ENCODE measurements at regions not wholly inside any gene's neighbourhood (a gene's known extent, or its start where the extent isn't known, plus 50 kb on each side); places are given as distances from the start of the nearest gene placed in this dataset.

DNA sequence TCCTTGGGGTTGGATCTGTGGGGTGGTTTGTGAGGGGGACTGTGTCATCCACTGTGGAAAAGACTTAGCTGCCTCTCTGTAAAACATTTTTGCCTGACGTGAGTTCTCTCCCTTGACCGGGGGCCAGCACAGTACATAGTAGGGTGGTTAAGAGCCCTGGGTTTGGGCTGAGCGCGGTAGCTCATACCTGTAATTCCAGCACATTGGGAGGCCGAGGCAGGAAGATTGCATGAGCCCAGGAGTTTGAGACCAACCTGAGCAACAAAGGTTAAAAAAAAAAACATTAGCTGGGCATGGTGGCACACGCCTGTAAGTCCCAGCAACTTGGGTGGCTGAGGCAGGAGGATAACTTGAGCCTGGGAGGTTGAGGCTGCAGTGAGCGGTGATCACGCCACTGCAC lies 74.7 kb upstream of the WNT7B start:
- Histone ChIP-seq H3K27me3 (peaks cover 63% of the 10 kb centered on the region), H3F3A (ENCODE audit: low read depth) (no peaks in the 10 kb centered on the region), H3K9me3 (ENCODE audit: low read depth) (no peaks in the 10 kb centered on the region), H3K4me1 (no peaks in the 10 kb centered on the region), H3K4me3 (no peak overlapping the region), H3K9ac (no peak overlapping the region), H3K4me2 (no peak overlapping the region), H3K36me3 (no peaks in the 10 kb centered on the region), H3K27ac (no peak overlapping the region), H4K20me1 (ENCODE audit: low read depth) (peaks cover 4% of the 10 kb centered on the region), H3K79me2 (ENCODE audit: low read depth) (no peaks in the 10 kb centered on the region), H2AFZ (replicated peaks) (no peak overlapping the region)
- TF ChIP-seq EZH2 (IDR thresholded peaks at IDR 0.05) (no peak), CTCF (IDR thresholded peaks at IDR 0.05) (no peak), EZH2phosphoT487 (IDR thresholded peaks at IDR 0.05) (no peak)
- Mint-ChIP-seq H3K4me1 (peaks cover 6% of the 10 kb centered on the region), H3K27me3 (ENCODE audit: insufficient read depth, low read depth) (peaks cover 12% of the 10 kb centered on the region), H3K4me3 (no peak overlapping the region), H3K36me3 (no peaks in the 10 kb centered on the region), H3K9me3 (no peaks in the 10 kb centered on the region), H3K27ac (peak overlapping the region; percentile 14)
- DNase-seq (ENCODE audit: low spot score) = no peak

DNA sequence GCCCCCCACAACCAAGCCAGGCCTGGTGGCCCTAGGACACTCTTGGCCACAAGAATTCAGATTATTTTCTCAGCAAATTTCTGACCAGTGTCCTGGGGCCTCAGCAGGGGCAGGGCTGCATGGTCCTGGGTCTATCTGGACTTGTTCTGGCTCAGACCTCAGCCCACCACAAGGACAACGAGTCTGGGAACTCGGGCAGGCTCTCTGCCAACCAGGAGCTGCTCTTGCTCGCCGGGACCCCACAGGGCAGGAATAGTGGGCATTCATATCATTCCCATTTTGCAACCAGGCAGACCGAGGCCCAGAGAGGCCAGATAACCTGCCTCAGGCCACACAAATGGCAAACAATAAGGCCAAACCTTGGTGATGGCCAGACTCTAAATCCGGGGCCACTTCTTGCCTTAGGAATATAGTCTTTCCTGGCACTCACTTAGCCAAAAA lies 75.4 kb upstream of the WNT7B start:
- DNase-seq (ENCODE audit: low spot score) = no peak
- no peak overlapping the region for H3K4me3 Mint-ChIP-seq
- Histone ChIP-seq H3K36me3 (no peaks in the 10 kb centered on the region), H3K9ac (no peak overlapping the region), H3K4me3 (no peak overlapping the region), H3K4me2 (no peak overlapping the region), H3K9me3 (ENCODE audit: low read depth) (no peaks in the 10 kb centered on the region), H3K79me2 (ENCODE audit: low read depth) (no peaks in the 10 kb centered on the region), H2AFZ (replicated peaks) (no peak overlapping the region), H3F3A (ENCODE audit: low read depth) (no peaks in the 10 kb centered on the region), H3K4me1 (no peaks in the 10 kb centered on the region), H3K27ac (no peak overlapping the region), H3K27me3 (peaks cover 63% of the 10 kb centered on the region), H4K20me1 (ENCODE audit: low read depth) (peaks cover 2% of the 10 kb centered on the region)
- no peaks in the 10 kb centered on the region for H3K9me3 Mint-ChIP-seq
- no peak for TF ChIP-seq CTCF (IDR thresholded peaks at IDR 0.05)
- no peak for TF ChIP-seq EZH2phosphoT487 (IDR thresholded peaks at IDR 0.05)
- no peak overlapping the region for H3K27ac Mint-ChIP-seq
- H3K36me3 Mint-ChIP-seq = no peaks in the 10 kb centered on the region
- peaks cover 9% of the 10 kb centered on the region for H3K27me3 Mint-ChIP-seq (ENCODE audit: insufficient read depth, low read depth)
- H3K4me1 Mint-ChIP-seq = peaks cover 8% of the 10 kb centered on the region

DNA sequence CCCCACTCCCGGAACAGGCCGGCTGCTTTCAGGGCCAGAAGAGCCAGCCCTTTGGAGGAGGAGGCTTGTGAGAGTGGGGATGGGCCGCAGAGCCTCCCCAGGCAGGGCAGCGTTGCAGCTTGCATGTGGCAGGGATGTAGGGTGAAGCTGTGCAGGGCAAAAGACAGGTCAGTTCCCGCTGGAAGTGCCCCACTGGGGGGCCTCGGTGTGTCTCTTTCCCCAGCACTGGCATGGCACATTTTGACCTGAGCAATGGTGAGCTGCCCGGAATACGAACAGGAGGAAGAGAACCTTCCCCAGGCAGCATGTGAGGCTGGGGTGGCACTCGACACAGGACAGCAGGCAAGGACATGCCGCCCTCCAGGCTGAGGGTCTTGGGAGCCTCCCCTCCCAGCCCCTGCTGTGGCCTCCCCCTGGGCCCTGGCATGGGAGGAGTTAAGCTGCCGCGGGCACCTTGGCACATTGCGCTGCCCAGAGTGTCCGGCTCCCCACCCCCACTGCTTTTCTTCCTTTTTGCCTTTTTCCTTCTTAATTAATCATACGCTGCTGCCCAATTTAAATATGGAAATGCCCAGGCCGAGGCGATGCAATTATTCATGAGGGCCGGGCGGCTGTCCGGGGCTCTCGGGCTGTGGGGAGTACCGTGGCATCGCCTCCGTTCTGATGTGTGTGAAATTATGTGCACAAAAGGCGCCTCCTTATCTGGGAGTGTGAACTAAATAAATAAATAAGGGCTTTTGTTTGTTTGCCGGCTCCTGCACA lies 76.0 kb upstream of the WNT7B start:
- Histone ChIP-seq H3K36me3 (no peaks in the 10 kb centered on the region), H3K4me2 (no peak overlapping the region), H3K79me2 (ENCODE audit: low read depth) (no peaks in the 10 kb centered on the region), H3K4me3 (no peak overlapping the region), H2AFZ (replicated peaks) (no peak overlapping the region), H3K4me1 (no peaks in the 10 kb centered on the region), H3K9ac (no peak overlapping the region), H3K9me3 (ENCODE audit: low read depth) (no peaks in the 10 kb centered on the region), H3K27me3 (peaks cover 63% of the 10 kb centered on the region), H4K20me1 (ENCODE audit: low read depth) (no peaks in the 10 kb centered on the region), H3K27ac (no peak overlapping the region), H3F3A (ENCODE audit: low read depth) (no peaks in the 10 kb centered on the region)
- no peaks in the 10 kb centered on the region for H3K9me3 Mint-ChIP-seq
- H3K4me3 Mint-ChIP-seq = no peak overlapping the region
- no peak for DNase-seq (ENCODE audit: low spot score)
- H3K36me3 Mint-ChIP-seq = no peaks in the 10 kb centered on the region
- peaks cover 9% of the 10 kb centered on the region for H3K27me3 Mint-ChIP-seq (ENCODE audit: insufficient read depth, low read depth)
- no peak for TF ChIP-seq EZH2phosphoT487 (IDR thresholded peaks at IDR 0.05)
- TF ChIP-seq EZH2 (IDR thresholded peaks at IDR 0.05) = no peak
- TF ChIP-seq CTCF (IDR thresholded peaks at IDR 0.05) = no peak
- no peak overlapping the region for H3K27ac Mint-ChIP-seq
- H3K4me1 Mint-ChIP-seq = peaks cover 8% of the 10 kb centered on the region
